NCI-H1436 (cell line): ENCODE measurements at regions not wholly inside any gene's neighbourhood (a gene's known extent, or its start where the extent isn't known, plus 50 kb on each side); places are given as distances from the start of the nearest gene placed in this dataset.
"Not testable (repeated sequence)": the region's sequence is repeated elsewhere in the genome, so short reads cannot be mapped to it uniquely, and the experiment has no call there.

Source experiments
- DNase-seq: peaks from one replicate; lab custom pipeline; 2025; lab: John Stamatoyannopoulos, UW

- DNase-seq: no peak
These were observed 165.6 kb downstream of the SAMD5 start for GRCh38 chr6:147674099-147674498.

- DNase-seq: no peak
These were observed 166.3 kb downstream of the SAMD5 start for GRCh38 chr6:147674794-147675193.

- DNase-seq: no peak
These were observed 166.8 kb downstream of the SAMD5 start for GRCh38 chr6:147675281-147675680.

GRCh38 chr6:147676495-147677199 lies 168.2 kb downstream of the SAMD5 start:
- no peak for DNase-seq

- DNase-seq: no peak
These were observed 169.2 kb downstream of the SAMD5 start for GRCh38 chr6:147677647-147678046.

GRCh38 chr6:147678253-147678652 lies 169.8 kb downstream of the SAMD5 start:
- DNase-seq: no peak

- DNase-seq: no peak
These were observed 176.4 kb downstream of the SAMD5 start for GRCh38 chr6:147684906-147685305.

- DNase-seq: no peak
These were observed 180.9 kb downstream of the SAMD5 start for GRCh38 chr6:147689398-147689797.

- no peak for DNase-seq
These were observed 183.0 kb downstream of the SAMD5 start for GRCh38 chr6:147691446-147691845.

- peak; percentile 11 for DNase-seq
These were observed 184.7 kb downstream of the SAMD5 start for GRCh38 chr6:147693181-147693580.

GRCh38 chr6:147694556-147694955 lies 186.1 kb downstream of the SAMD5 start:
- DNase-seq: not testable (repeated sequence)

GRCh38 chr6:147695819-147696218 lies 187.3 kb downstream of the SAMD5 start:
- no peak for DNase-seq

GRCh38 chr6:147699140-147699539 lies 190.7 kb downstream of the SAMD5 start:
- no peak for DNase-seq

- no peak for DNase-seq
These were observed 191.1 kb downstream of the SAMD5 start for GRCh38 chr6:147699637-147700036.

GRCh38 chr6:147700436-147701209 lies 192.1 kb downstream of the SAMD5 start:
- DNase-seq: no peak

- no peak for DNase-seq
These were observed 196.2 kb downstream of the SAMD5 start for GRCh38 chr6:147704691-147705090.

GRCh38 chr6:147707524-147707923 lies 199.0 kb downstream of the SAMD5 start:
- DNase-seq: no peak

GRCh38 chr6:147708170-147708569 lies 199.7 kb downstream of the SAMD5 start:
- DNase-seq: no peak

GRCh38 chr6:147709396-147710272 lies 201.1 kb downstream of the SAMD5 start:
- no peak for DNase-seq

GRCh38 chr6:147710890-147711289 lies 202.4 kb downstream of the SAMD5 start:
- no peak for DNase-seq

- no peak for DNase-seq
These were observed 203.0 kb downstream of the SAMD5 start for GRCh38 chr6:147711476-147711875.

GRCh38 chr6:147712841-147713240 lies 204.4 kb downstream of the SAMD5 start:
- no peak for DNase-seq

GRCh38 chr6:147715035-147715434 lies 206.5 kb downstream of the SAMD5 start:
- no peak for DNase-seq
